ENCODE measurements at regions not wholly inside any gene's neighbourhood (a gene's known extent, or its start where the extent isn't known, plus 50 kb on each side); places are given as distances from the start of the nearest gene placed in this dataset.
"Not testable (repeated sequence)": the region's sequence is repeated elsewhere in the genome, so short reads cannot be mapped to it uniquely, and the experiment has no call there.

GRCh38 chr4:91653067-91653466 lies 650.7 kb upstream of the GRID2 start:
- no peak for DNase-seq

- DNase-seq, result no peak
Measured at GRCh38 chr4:91681091-91681490, 622.7 kb upstream of the GRID2 start.

GRCh38 chr4:91681544-91681943 lies 622.2 kb upstream of the GRID2 start:
- DNase-seq, result no peak

GRCh38 chr4:91684955-91685354 lies 618.8 kb upstream of the GRID2 start:
- DNase-seq, result no peak

- no peak for DNase-seq
Measured at GRCh38 chr4:91688413-91688812, 615.4 kb upstream of the GRID2 start.

- DNase-seq, result not testable (repeated sequence)
Measured at GRCh38 chr4:91699691-91700090, 604.1 kb upstream of the GRID2 start.

- no peak for DNase-seq
Measured at GRCh38 chr4:91729851-91730250, 573.9 kb upstream of the GRID2 start.

- no peak for DNase-seq
Measured at GRCh38 chr4:91734682-91735081, 569.1 kb upstream of the GRID2 start.

GRCh38 chr4:91738831-91739230 lies 564.9 kb upstream of the GRID2 start:
- DNase-seq, result not testable (repeated sequence)

GRCh38 chr4:91746551-91746950 lies 557.2 kb upstream of the GRID2 start:
- DNase-seq, result no peak

GRCh38 chr4:91751961-91752360 lies 551.8 kb upstream of the GRID2 start:
- DNase-seq, result no peak

GRCh38 chr4:91754716-91755115 lies 549.0 kb upstream of the GRID2 start:
- DNase-seq, result no peak

GRCh38 chr4:91758487-91758886 lies 545.3 kb upstream of the GRID2 start:
- no peak for DNase-seq

- DNase-seq, result no peak
Measured at GRCh38 chr4:91764085-91764484, 539.7 kb upstream of the GRID2 start.

- no peak for DNase-seq
Measured at GRCh38 chr4:91769912-91770311, 533.9 kb upstream of the GRID2 start.

GRCh38 chr4:91791631-91792030 lies 512.1 kb upstream of the GRID2 start:
- DNase-seq, result not testable (repeated sequence)

- DNase-seq, result no peak
Measured at GRCh38 chr4:91795947-91796346, 507.8 kb upstream of the GRID2 start.

- DNase-seq, result no peak
Measured at GRCh38 chr4:91812319-91812718, 491.4 kb upstream of the GRID2 start.

- no peak for DNase-seq
Measured at GRCh38 chr4:91824773-91825172, 479.0 kb upstream of the GRID2 start.

- no peak for DNase-seq
Measured at GRCh38 chr4:91826186-91826585, 477.6 kb upstream of the GRID2 start.

- no peak for DNase-seq
Measured at GRCh38 chr4:91827914-91828313, 475.9 kb upstream of the GRID2 start.

- no peak for DNase-seq
Measured at GRCh38 chr4:91829531-91829930, 474.2 kb upstream of the GRID2 start.

- no peak for DNase-seq
Measured at GRCh38 chr4:91830681-91831395, 472.9 kb upstream of the GRID2 start.

- DNase-seq, result no peak
Measured at GRCh38 chr4:91837608-91838029, 466.1 kb upstream of the GRID2 start.

GRCh38 chr4:91838181-91838861 lies 465.4 kb upstream of the GRID2 start:
- DNase-seq, result no peak

Data from DMS79 treated with DMSO at 0.1 percent for 48 hours (cell line).